Large intestine (tissue), 3 donors: ENCODE measurements at regions not wholly inside any gene's neighbourhood (a gene's known extent, or its start where the extent isn't known, plus 50 kb on each side); places are given as distances from the start of the nearest gene placed in this dataset.

ENCODE experiments used
- DNase-seq, 2 donors: peaks; one replicate each; pipeline versions ENCODE4 v3.0.0 to v3.0.0-alpha.2; 2013
- H3K27ac ChIP-seq: one replicate; pipeline ENCODE4 v1.5.1; 2013; ENCODE audit warnings: low read length
- H3K27me3 ChIP-seq: 2 replicates; pipeline ENCODE4 v1.6.1; 2013; ENCODE audit warnings: low read length; ENCODE audit not compliant: control insufficient read depth, insufficient read depth
- H3K36me3 ChIP-seq: 2 replicates; pipeline ENCODE4 v1.6.1; 2013; ENCODE audit warnings: low read length; ENCODE audit not compliant: control insufficient read depth, insufficient read depth
- H3K4me1 ChIP-seq: one replicate; pipeline ENCODE4 v1.6.1; 2013; ENCODE audit warnings: low read length; ENCODE audit not compliant: control insufficient read depth, insufficient read depth
- H3K4me3 ChIP-seq: one replicate; pipeline ENCODE4 v1.5.1; 2013; ENCODE audit warnings: low read length
- H3K9me3 ChIP-seq: one replicate; pipeline ENCODE4 v1.6.1; 2013; ENCODE audit warnings: mild to moderate bottlenecking, low read depth, low read length, moderate library complexity; ENCODE audit not compliant: control insufficient read depth
- WGBS: methylation state at CpG from one replicate; pipeline ENCODE4 v1.1.5; 2013; ENCODE audit warnings: low lambda C conversion rate; ENCODE audit not compliant: insufficient coverage; 5-methylcytosine and 5-hydroxymethylcytosine counted together

DNA sequence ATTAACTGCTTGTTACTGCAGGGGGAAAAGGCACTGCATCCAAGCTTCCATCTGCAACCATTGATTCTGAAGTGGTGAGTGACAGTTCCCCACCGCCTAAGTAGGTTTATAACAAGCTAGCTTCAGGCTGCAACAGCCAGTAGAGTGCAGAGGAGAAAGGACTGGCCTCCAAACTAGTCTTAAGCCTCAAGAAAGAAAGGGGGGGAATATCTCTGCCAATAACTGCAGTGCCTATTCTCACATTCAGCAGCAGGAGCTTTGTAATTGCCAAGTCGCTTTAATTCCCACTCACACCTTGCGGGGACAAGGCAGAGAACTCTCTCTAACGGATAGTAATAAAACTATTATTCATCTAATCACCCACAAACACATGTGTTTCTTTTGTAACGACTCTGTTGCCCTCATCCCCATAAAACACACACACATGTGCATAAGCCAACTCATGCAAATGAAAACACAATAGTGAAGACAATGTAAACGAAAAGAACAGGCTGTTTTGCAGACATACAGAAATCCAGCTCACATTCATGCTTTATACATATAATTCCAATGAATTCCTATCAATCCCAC is 1963.3 kb upstream of the PIK3C3 start:
- Histone ChIP-seq H3K36me3 (no peaks in the 10 kb centered on the region), H3K27ac (no peak overlapping the region), H3K4me3 (no peak overlapping the region), H3K27me3 (no peaks in the 10 kb centered on the region), H3K4me1 (no peaks in the 10 kb centered on the region), H3K9me3 (no peaks in the 10 kb centered on the region)
- WGBS = no CpG with 5 or more reads among the region's 6 CpGs
- DNase-seq = no peak

DNA sequence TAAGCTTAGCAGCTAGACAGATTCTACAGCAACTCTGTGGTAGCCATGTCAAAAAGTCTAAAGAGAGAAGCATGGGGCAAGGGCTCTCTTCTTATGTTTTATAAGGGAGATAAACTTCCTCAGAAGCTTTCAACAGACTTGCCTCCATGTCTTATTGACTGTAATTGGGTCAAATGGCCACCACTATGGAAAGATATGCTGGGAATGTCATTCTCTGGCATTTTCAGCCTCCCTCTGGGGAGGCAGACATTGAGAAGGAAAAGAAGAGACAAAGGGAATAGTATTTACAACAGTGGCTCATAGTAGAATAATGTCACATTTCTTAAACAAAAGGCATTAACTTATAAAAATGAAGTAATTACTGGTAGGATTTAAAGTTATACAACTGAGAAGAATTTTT is 1964.5 kb upstream of the PIK3C3 start:
- no peaks in the 10 kb centered on the region for H3K9me3 ChIP-seq
- no peak overlapping the region for H3K27ac ChIP-seq
- H3K36me3 ChIP-seq = no peaks in the 10 kb centered on the region
- H3K4me3 ChIP-seq = no peak overlapping the region
- DNase-seq = no peak
- no peaks in the 10 kb centered on the region for H3K4me1 ChIP-seq
- H3K27me3 ChIP-seq = no peaks in the 10 kb centered on the region

DNA sequence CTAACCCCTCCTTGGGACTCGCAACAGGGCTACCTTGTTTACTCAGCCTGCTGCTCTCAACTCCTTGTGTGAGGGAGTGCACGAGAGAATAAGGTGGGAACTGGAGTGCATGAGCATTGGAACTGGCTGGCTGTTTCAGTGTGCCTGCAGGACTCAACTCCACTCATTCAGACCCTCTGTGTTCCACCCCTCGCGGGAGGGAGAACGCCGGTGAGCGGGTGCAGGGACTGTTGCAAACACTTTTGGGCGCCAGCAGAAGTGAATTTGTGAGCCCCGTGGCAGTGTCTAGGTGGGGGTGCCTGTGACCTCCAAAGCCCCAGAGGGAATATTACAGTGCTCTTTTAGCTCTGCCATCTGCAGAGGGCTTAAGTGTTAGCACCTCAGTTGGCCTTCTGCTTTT is 1978.3 kb upstream of the PIK3C3 start:
- no peak for DNase-seq
- Histone ChIP-seq H3K4me3 (no peak overlapping the region), H3K9me3 (no peaks in the 10 kb centered on the region), H3K36me3 (no peaks in the 10 kb centered on the region), H3K27me3 (no peaks in the 10 kb centered on the region), H3K27ac (no peak overlapping the region), H3K4me1 (no peaks in the 10 kb centered on the region)
- no CpG with 5 or more reads among the region's 9 CpGs for WGBS

DNA sequence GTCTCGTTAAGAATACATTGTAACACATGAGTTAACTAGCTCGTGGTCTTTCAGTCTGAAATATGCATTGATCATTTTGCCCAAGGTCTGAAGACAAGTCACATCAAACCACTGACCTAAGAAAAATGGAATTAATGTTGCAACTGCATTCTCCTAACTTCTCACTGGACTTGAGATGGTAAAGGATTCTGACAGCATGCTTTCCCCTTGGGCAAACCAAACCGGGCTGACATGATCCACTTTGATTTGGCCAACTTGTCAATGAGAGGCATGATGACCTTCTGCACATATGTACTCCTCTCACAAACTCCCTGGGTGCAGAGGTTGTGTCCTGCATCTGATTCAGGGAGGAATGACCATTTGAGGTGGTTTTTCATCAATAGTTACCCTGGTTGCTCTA is 1982.5 kb upstream of the PIK3C3 start:
- H3K4me3 ChIP-seq = no peak overlapping the region
- H3K9me3 ChIP-seq = no peaks in the 10 kb centered on the region
- H3K27ac ChIP-seq = no peak overlapping the region
- no peaks in the 10 kb centered on the region for H3K4me1 ChIP-seq
- no CpG with 5 or more reads among the region's 3 CpGs for WGBS
- no peaks in the 10 kb centered on the region for H3K36me3 ChIP-seq
- no peak for DNase-seq
- no peaks in the 10 kb centered on the region for H3K27me3 ChIP-seq

DNA sequence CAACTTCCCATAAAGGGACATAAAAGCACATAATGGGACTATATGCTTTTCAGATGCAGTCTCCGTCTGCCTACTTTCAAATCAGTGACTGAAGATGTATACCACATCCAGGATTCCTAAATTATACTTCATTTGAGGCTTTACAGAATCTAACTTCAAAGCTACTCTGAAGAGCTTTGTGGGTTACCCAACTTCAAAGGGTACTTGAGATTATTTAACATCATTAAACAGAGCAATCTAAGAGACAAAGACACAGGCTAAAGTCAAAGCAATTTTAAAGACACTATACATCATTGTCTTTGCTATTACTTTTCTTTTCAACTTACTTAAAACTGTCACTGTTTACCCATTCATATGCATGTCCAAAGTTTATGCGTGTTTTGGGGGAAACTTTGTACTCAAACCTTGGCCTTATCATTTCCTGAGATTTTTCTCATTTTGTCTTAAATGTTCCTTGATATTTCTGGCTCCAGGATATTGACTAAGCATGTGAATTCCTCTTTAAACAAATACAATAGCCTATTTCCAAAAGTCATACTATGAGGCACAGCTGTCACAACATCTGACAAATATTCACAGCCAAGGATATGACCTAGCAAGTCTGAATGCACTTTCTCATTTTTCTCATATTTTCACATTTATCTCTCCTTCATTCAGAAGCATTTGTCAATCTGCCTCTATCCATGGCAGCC is 1985.1 kb upstream of the PIK3C3 start:
- no CpG with 5 or more reads among the region's 2 CpGs for WGBS

DNA sequence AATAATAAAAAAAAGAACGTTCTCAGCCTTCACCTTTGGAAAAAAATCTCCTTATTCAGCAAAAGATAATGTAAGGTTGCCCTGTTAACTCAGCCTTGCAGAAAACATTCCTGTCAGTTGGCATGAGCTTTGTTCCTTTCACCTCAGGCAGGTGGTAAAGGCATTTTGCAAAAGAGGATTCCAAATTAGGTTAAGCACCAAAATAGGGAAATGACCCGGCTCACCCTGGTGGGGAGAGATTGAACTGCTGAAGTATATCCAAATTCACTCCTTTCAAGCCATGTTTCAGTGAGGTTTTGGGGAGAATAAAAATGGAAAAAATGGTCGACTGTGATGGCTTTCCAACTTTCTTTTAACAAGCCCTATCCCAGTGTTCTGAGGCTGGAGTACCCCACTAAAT is 1988.8 kb upstream of the PIK3C3 start:
- H3K9me3 ChIP-seq = no peaks in the 10 kb centered on the region
- no peak for DNase-seq
- no peaks in the 10 kb centered on the region for H3K27me3 ChIP-seq
- no peaks in the 10 kb centered on the region for H3K4me1 ChIP-seq
- H3K27ac ChIP-seq = no peak overlapping the region
- H3K4me3 ChIP-seq = no peak overlapping the region
- no peaks in the 10 kb centered on the region for H3K36me3 ChIP-seq
- WGBS = 80% methylated on average over 1 of the region's 3 CpGs

More for the DNA sequence above, 1985.1 kb upstream of the PIK3C3 start:
- H3K4me1 ChIP-seq = no peaks in the 10 kb centered on the region
- no peak for DNase-seq
- no peaks in the 10 kb centered on the region for H3K36me3 ChIP-seq
- H3K27ac ChIP-seq = no peak overlapping the region
- no peak overlapping the region for H3K4me3 ChIP-seq
- H3K9me3 ChIP-seq = no peaks in the 10 kb centered on the region
- H3K27me3 ChIP-seq = no peaks in the 10 kb centered on the region

DNA sequence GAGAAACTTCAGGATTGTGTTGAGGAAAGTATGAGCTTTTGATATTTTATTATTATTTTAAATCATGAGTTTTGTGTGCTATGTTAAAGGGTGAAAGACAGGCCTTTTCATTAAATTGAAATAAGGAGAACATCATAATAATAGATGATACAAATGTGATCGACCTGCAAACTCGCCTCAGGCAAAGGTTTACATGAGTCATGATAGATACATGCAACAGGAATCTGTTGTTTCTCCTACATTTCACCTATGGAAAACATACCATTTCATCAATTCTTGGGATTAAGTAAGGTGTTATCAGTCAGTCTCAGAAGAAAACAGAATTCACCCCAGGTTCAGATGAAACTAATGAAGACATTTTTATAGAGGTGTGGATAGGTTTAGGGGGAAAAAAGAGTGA is 1992.5 kb upstream of the PIK3C3 start:
- DNase-seq = no peak
- H3K4me1 ChIP-seq = no peaks in the 10 kb centered on the region
- no CpG with 5 or more reads among the region's 2 CpGs for WGBS
- no peaks in the 10 kb centered on the region for H3K36me3 ChIP-seq
- H3K4me3 ChIP-seq = no peak overlapping the region
- H3K9me3 ChIP-seq = no peaks in the 10 kb centered on the region
- H3K27me3 ChIP-seq = no peaks in the 10 kb centered on the region
- H3K27ac ChIP-seq = no peak overlapping the region

DNA sequence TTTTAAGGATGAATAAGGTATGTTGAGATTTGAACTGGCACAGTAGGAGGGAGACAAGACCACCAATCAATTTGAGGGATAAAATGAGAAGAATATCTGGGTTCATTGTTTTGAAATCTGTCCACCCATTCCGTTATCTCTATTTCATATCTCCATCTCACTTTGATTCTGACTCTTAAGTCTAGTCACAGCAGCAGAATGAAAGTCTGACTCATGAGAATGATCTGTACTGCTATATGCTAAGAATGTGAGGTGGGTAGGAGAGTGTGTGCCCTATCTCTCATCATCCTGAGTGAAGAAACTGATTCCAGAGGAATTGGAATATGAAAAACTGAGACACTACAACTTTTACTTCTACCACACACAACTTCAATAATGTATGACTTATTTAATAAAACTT is 1994.5 kb upstream of the PIK3C3 start:
- Histone ChIP-seq H3K27me3 (no peaks in the 10 kb centered on the region), H3K9me3 (no peaks in the 10 kb centered on the region)
- WGBS = no CpG with 5 or more reads among the region's 1 CpG

DNA sequence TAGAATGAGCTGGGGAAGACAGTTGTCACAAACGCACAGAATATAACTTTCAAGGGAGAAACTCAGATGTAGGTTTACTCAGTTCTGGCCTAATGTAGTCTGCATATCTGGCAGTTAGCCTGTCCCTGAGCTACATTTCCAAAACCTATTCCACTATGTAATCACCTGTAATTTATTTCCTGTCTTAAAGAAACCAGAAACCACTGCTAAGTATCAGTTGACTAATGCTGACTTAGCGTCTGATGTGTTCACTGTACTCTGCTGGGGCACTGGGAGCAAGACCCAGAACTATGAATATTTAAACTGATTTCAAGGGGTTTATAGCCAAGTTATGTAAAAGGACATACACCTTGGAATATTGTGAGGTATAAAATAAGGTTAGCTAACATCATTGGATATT is 1995.2 kb upstream of the PIK3C3 start:
- no CpG with 5 or more reads among the region's 2 CpGs for WGBS
- no peak for DNase-seq
- H3K4me3 ChIP-seq = no peak overlapping the region
- H3K9me3 ChIP-seq = no peaks in the 10 kb centered on the region
- H3K36me3 ChIP-seq = no peaks in the 10 kb centered on the region
- H3K4me1 ChIP-seq = no peaks in the 10 kb centered on the region
- H3K27me3 ChIP-seq = no peaks in the 10 kb centered on the region
- H3K27ac ChIP-seq = no peak overlapping the region

More for the DNA sequence above, 1994.5 kb upstream of the PIK3C3 start:
- Histone ChIP-seq H3K4me1 (no peaks in the 10 kb centered on the region), H3K27ac (no peak overlapping the region), H3K36me3 (no peaks in the 10 kb centered on the region), H3K4me3 (no peak overlapping the region)
- no peak for DNase-seq

DNA sequence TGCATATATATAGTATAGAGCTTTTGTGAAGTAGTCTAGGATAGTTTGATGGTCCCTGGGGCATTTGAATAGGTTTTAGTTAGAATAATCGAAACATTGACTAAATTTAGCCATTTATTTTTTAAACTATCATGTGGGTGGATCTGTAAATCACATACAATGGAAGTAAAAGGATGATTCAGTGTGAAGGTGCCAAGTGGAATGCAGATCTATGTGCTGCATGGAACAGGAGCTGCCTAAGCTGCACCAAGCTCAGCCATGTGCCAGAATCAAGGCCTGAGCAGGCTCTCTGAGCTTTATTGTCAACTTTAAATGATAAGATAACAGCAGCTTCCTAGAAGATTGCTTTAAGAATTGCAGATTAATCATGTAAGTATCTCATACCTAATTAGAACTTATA is 1996.2 kb upstream of the PIK3C3 start:
- Histone ChIP-seq H3K9me3 (no peaks in the 10 kb centered on the region), H3K27me3 (no peaks in the 10 kb centered on the region), H3K27ac (no peak overlapping the region), H3K4me1 (no peaks in the 10 kb centered on the region), H3K36me3 (no peaks in the 10 kb centered on the region), H3K4me3 (no peak overlapping the region)
- WGBS = 100% methylated on average over 1 of the region's 1 CpG
- no peak for DNase-seq

DNA sequence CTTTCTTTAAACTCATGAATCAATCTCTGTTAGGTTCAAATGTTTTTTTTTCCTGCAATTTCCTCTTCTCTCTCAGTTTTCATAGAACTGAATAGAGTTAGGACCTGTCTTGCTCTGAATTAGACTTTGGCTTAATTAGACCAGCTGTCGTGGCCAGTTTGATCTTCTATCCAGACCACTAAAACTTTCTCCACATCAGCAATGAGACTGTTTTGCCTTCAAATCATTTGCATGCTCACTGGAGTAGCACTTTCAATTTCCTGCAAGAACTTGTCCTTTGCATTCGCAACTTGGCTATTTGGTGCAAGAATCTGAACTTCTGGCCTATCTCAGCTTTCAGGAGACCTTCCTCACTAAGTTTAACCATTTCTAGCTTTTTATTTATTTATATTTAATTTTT is 2002.2 kb upstream of the PIK3C3 start:
- Histone ChIP-seq H3K4me1 (no peaks in the 10 kb centered on the region), H3K27me3 (no peaks in the 10 kb centered on the region), H3K27ac (no peak overlapping the region), H3K36me3 (no peaks in the 10 kb centered on the region), H3K9me3 (no peaks in the 10 kb centered on the region), H3K4me3 (no peak overlapping the region)
- DNase-seq = no peak
- 82% methylated on average over 2 of the region's 2 CpGs for WGBS
